HG03520 (cell line): ENCODE measurements at regions not wholly inside any gene's neighbourhood (a gene's known extent, or its start where the extent isn't known, plus 50 kb on each side); places are given as distances from the start of the nearest gene placed in this dataset.

Experiments
- ATAC-seq: cut with Tn5 transposase; IDR thresholded peaks from one replicate; pipeline ENCODE4 v1.9.1; 2021; ENCODE audit warnings: mild to moderate bottlenecking, moderate library complexity; ENCODE audit not compliant: unreplicated experiment

- ATAC-seq: no peak
Measured at GRCh38 chr1:219478811-219479210, 134.1 kb downstream of the ZC3H11B start.

- ATAC-seq: no peak
Measured at GRCh38 chr1:219477861-219478260, 135.0 kb downstream of the ZC3H11B start.

- peak; percentile 23 for ATAC-seq
Measured at GRCh38 chr1:219476716-219477115, 136.2 kb downstream of the ZC3H11B start.

GRCh38 chr1:219476116-219476515 is 136.8 kb downstream of the ZC3H11B start:
- ATAC-seq: peak; percentile 85

- peak; percentile 33 for ATAC-seq
Measured at GRCh38 chr1:219472596-219472995, 140.3 kb downstream of the ZC3H11B start.

- ATAC-seq: no peak
Measured at GRCh38 chr1:219467524-219467923, 145.4 kb downstream of the ZC3H11B start.

GRCh38 chr1:219466766-219467165 is 146.1 kb downstream of the ZC3H11B start:
- ATAC-seq: no peak

GRCh38 chr1:219465212-219466093 is 147.5 kb downstream of the ZC3H11B start:
- ATAC-seq: peak; percentile 58

- ATAC-seq: no peak
Measured at GRCh38 chr1:219463636-219464035, 149.3 kb downstream of the ZC3H11B start.

GRCh38 chr1:219461981-219462400 is 150.9 kb downstream of the ZC3H11B start:
- no peak for ATAC-seq

GRCh38 chr1:219460896-219461815 is 151.7 kb downstream of the ZC3H11B start:
- ATAC-seq: peak; percentile 66

GRCh38 chr1:219460081-219460895 is 152.6 kb downstream of the ZC3H11B start:
- ATAC-seq: no peak

GRCh38 chr1:219459351-219460080 is 153.4 kb downstream of the ZC3H11B start:
- ATAC-seq: no peak

- no peak for ATAC-seq
Measured at GRCh38 chr1:219446288-219446687, 166.6 kb downstream of the ZC3H11B start.

- ATAC-seq: no peak
Measured at GRCh38 chr1:219445864-219446263, 167.0 kb downstream of the ZC3H11B start.

GRCh38 chr1:219444474-219444873 is 168.4 kb downstream of the ZC3H11B start:
- ATAC-seq: no peak

- ATAC-seq: no peak
Measured at GRCh38 chr1:219443763-219444162, 169.1 kb downstream of the ZC3H11B start.

GRCh38 chr1:219442611-219443061 is 170.3 kb downstream of the ZC3H11B start:
- ATAC-seq: no peak

- no peak for ATAC-seq
Measured at GRCh38 chr1:219441884-219442283, 171.0 kb downstream of the ZC3H11B start.

- ATAC-seq: no peak
Measured at GRCh38 chr1:219439376-219439775, 173.5 kb downstream of the ZC3H11B start.
